Activated CD8-positive, alpha-beta T cell treated with anti-CD3 and anti-CD28 coated beads for 36 hours (primary cell): ENCODE measurements at regions not wholly inside any gene's neighbourhood (a gene's known extent, or its start where the extent isn't known, plus 50 kb on each side); places are given as distances from the start of the nearest gene placed in this dataset.

Experiments used
- ATAC-seq: fragments of 200-7000 bp; cut with Tn5 transposase; one replicate; pipeline ENCODE4 v1.10.0; 2021; ENCODE audit warnings: mild to moderate bottlenecking, moderate library complexity
- CTCF ChIA-PET: fragments of 350-600 bp; sonication (Branson Sonifier 250); formaldehyde crosslinking; loops from one replicate; lab custom pipeline; 2021; ENCODE audit warnings: antibody characterized with exemption; lab: Charles Lee
- POLR2A ChIA-PET: fragments of 350-600 bp; sonication (Branson Sonifier 250); formaldehyde crosslinking; loops from one replicate; lab custom pipeline; 2021; ENCODE audit warnings: antibody characterized with exemption; lab: Charles Lee
- DNase-seq: peaks from one replicate; pipeline ENCODE4 v3.0.0-alpha.2; 2020
- H3K27ac Mint-ChIP-seq: one replicate; pipeline ENCODE4 v1.8.0; 2021; ENCODE audit warnings: mild to moderate bottlenecking, mixed read lengths
- H3K27me3 Mint-ChIP-seq: one replicate; pipeline ENCODE4 v1.8.0; 2021; ENCODE audit warnings: mixed read lengths
- H3K36me3 Mint-ChIP-seq: one replicate; pipeline ENCODE4 v1.8.0; 2021; ENCODE audit warnings: low read depth, mixed read lengths
- H3K4me1 Mint-ChIP-seq: one replicate; pipeline ENCODE4 v1.8.0; 2021; ENCODE audit warnings: low read depth, mixed read lengths
- H3K4me3 Mint-ChIP-seq: one replicate; pipeline ENCODE4 v1.8.0; 2021; ENCODE audit warnings: mild to moderate bottlenecking, moderate library complexity, mixed read lengths
- H3K9me3 Mint-ChIP-seq: one replicate; pipeline ENCODE4 v1.8.0; 2021; ENCODE audit warnings: mixed read lengths
- CTCF ChIP-seq: fragments of 200-600 bp; IDR thresholded peaks from one replicate; pipeline ENCODE4 v1.8.0; 2022; ENCODE audit warnings: antibody characterized with exemption, mild to moderate bottlenecking
- intact Hi-C: fragments of 100-400 bp; cut with micrococcal nuclease; formaldehyde crosslinking; loops from one replicate; pipeline ENCODE4 v1.10.0; 2022

GRCh38 chr2:221106241-221106640 is 465.9 kb downstream of the EPHA4 start:
- Mint-ChIP-seq H3K27me3 (peaks cover 13% of the 10 kb centered on the region), H3K36me3 (no peaks in the 10 kb centered on the region), H3K27ac (no peak overlapping the region), H3K9me3 (no peaks in the 10 kb centered on the region), H3K4me1 (no peaks in the 10 kb centered on the region), H3K4me3 (no peak overlapping the region)
- ATAC-seq (no peak), DNase-seq (no peak)
- ChIA-PET POLR2A (no interaction called here), CTCF (no interaction called here)
- TF ChIP-seq CTCF: no peak
- intact Hi-C loops: no loop called here

GRCh38 chr2:221107424-221107823 is 464.7 kb downstream of the EPHA4 start:
- Mint-ChIP-seq H3K9me3 (no peaks in the 10 kb centered on the region), H3K27ac (no peak overlapping the region), H3K4me3 (no peak overlapping the region), H3K36me3 (no peaks in the 10 kb centered on the region), H3K27me3 (peaks cover 13% of the 10 kb centered on the region), H3K4me1 (no peaks in the 10 kb centered on the region)
- DNase-seq: no peak
- intact Hi-C loops: no loop called here
- ChIA-PET POLR2A (no interaction called here), CTCF (no interaction called here)
- no peak for TF ChIP-seq CTCF
- ATAC-seq: no peak

- Mint-ChIP-seq H3K9me3 (no peaks in the 10 kb centered on the region), H3K27ac (no peak overlapping the region), H3K36me3 (no peaks in the 10 kb centered on the region), H3K4me1 (no peaks in the 10 kb centered on the region), H3K4me3 (no peak overlapping the region), H3K27me3 (peaks cover 9% of the 10 kb centered on the region)
- intact Hi-C loops: no loop called here
- no peak for DNase-seq
- POLR2A ChIA-PET: no interaction called here
- TF ChIP-seq CTCF: no peak
- no peak for ATAC-seq
- CTCF ChIA-PET: no interaction called here
These were observed 462.6 kb downstream of the EPHA4 start for GRCh38 chr2:221109552-221109951.

GRCh38 chr2:221111739-221112138 is 460.4 kb downstream of the EPHA4 start:
- ATAC-seq (no peak), DNase-seq (no peak)
- CTCF ChIA-PET: no interaction called here
- Mint-ChIP-seq H3K27ac (no peak overlapping the region), H3K27me3 (peaks cover 6% of the 10 kb centered on the region), H3K4me3 (no peak overlapping the region), H3K36me3 (no peaks in the 10 kb centered on the region), H3K9me3 (no peaks in the 10 kb centered on the region), H3K4me1 (no peaks in the 10 kb centered on the region)
- POLR2A ChIA-PET: no interaction called here
- intact Hi-C loops: no loop called here
- no peak for TF ChIP-seq CTCF

- H3K27me3 Mint-ChIP-seq: peaks cover 5% of the 10 kb centered on the region
- ATAC-seq: no peak
- CTCF ChIA-PET: no interaction called here
- H3K27ac Mint-ChIP-seq: no peak overlapping the region
- POLR2A ChIA-PET: no interaction called here
- H3K36me3 Mint-ChIP-seq: no peaks in the 10 kb centered on the region
- no peaks in the 10 kb centered on the region for H3K9me3 Mint-ChIP-seq
- H3K4me3 Mint-ChIP-seq: no peak overlapping the region
- no peak for TF ChIP-seq CTCF
- H3K4me1 Mint-ChIP-seq: no peaks in the 10 kb centered on the region
- intact Hi-C loops: no loop called here
- DNase-seq: no peak
These were observed 459.4 kb downstream of the EPHA4 start for GRCh38 chr2:221112744-221113143.
